ENCODE measurements at regions not wholly inside any gene's neighbourhood (a gene's known extent, or its start where the extent isn't known, plus 50 kb on each side); places are given as distances from the start of the nearest gene placed in this dataset.

DNA sequence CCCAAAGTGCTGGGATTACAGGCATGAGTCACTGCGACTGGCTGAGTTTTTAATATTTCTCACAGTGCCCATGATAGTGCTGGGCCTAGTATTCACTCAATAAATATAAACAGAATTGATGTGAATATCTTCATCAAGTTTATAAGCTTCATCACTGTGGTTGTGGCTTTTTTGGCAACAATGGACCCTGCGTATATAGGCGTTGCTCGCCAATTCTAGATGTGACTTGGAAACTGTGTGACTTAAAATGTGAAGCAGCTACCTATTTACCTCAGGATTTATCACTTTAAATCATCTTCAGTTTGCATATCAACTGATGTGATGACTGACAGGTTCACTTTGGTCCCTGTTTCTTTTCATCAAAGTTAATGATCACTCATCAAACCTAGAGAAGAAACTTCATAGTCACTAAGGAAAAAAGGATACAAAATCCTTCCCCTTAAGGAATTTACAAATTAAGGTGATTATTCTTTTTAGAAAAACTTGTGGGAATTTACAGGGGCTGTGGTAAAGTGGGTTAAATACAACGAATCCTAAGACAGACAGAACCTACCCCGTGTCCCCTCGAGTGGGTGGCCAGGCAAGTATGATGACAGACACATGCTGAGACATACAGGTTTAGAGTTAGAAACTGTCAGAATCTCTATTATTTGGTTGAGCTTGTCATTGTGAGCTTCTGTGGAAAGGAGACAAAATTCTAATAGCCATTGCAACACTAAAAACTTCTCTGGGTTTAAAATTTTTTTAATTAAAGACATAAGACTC, 101.3 kb downstream of the AKAP11 start:
- Histone ChIP-seq H3K36me3 (no peaks in the 10 kb centered on the region), H3K4me1 (no peaks in the 10 kb centered on the region), H3K27me3 (no peaks in the 10 kb centered on the region), H3K9me3 (no peaks in the 10 kb centered on the region), H3K27ac (no peak overlapping the region), H3K4me3 (no peak overlapping the region)
- intact Hi-C loops (cut with DNase I), result no loop called here
- no peak for DNase-seq (ENCODE audit: extremely low spot score in 2 of 2)
- TF ChIP-seq, protein P1, sequence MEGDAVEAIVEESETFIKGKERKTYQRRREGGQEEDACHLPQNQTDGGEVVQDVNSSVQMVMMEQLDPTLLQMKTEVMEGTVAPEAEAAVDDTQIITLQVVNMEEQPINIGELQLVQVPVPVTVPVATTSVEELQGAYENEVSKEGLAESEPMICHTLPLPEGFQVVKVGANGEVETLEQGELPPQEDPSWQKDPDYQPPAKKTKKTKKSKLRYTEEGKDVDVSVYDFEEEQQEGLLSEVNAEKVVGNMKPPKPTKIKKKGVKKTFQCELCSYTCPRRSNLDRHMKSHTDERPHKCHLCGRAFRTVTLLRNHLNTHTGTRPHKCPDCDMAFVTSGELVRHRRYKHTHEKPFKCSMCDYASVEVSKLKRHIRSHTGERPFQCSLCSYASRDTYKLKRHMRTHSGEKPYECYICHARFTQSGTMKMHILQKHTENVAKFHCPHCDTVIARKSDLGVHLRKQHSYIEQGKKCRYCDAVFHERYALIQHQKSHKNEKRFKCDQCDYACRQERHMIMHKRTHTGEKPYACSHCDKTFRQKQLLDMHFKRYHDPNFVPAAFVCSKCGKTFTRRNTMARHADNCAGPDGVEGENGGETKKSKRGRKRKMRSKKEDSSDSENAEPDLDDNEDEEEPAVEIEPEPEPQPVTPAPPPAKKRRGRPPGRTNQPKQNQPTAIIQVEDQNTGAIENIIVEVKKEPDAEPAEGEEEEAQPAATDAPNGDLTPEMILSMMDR (IDR thresholded peaks at IDR 0.05), result no peak
- TF ChIP-seq POLR2AphosphoS5 (IDR thresholded peaks at IDR 0.05; ENCODE audit: insufficient read depth in 1 of 2, low read depth in 1 of 2) (no peak), POLR2A (IDR thresholded peaks at IDR 0.05) (no peak)

DNA sequence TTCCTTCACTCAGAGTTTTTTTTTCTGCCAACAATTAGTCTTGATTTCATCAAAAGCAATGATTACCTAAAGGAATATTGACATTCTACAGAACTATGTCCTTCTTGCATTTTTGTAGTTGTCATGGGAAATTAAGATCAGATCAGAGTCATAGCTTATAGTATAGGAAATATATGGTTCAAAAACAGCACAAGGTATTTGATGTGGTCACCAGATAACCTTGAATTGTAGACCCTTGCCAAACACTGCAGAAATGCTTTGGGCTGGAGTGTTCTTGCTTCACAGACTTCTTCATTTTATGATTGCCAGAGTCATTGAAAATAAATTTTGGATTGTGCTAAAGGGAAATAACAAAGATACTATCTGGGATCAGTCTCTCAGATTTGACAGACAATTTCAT, 103.7 kb downstream of the AKAP11 start:
- no peaks in the 10 kb centered on the region for H3K36me3 ChIP-seq
- H3K4me3 ChIP-seq, result no peak overlapping the region
- intact Hi-C loops (cut with DNase I), result no loop called here
- DNase-seq (ENCODE audit: extremely low spot score in 2 of 2), result no peak
- H3K4me1 ChIP-seq, result no peaks in the 10 kb centered on the region
- H3K27ac ChIP-seq, result no peak overlapping the region
- TF ChIP-seq, protein P1 (IDR thresholded peaks at IDR 0.05), result no peak
- H3K9me3 ChIP-seq, result no peaks in the 10 kb centered on the region
- H3K27me3 ChIP-seq, result no peaks in the 10 kb centered on the region

DNA sequence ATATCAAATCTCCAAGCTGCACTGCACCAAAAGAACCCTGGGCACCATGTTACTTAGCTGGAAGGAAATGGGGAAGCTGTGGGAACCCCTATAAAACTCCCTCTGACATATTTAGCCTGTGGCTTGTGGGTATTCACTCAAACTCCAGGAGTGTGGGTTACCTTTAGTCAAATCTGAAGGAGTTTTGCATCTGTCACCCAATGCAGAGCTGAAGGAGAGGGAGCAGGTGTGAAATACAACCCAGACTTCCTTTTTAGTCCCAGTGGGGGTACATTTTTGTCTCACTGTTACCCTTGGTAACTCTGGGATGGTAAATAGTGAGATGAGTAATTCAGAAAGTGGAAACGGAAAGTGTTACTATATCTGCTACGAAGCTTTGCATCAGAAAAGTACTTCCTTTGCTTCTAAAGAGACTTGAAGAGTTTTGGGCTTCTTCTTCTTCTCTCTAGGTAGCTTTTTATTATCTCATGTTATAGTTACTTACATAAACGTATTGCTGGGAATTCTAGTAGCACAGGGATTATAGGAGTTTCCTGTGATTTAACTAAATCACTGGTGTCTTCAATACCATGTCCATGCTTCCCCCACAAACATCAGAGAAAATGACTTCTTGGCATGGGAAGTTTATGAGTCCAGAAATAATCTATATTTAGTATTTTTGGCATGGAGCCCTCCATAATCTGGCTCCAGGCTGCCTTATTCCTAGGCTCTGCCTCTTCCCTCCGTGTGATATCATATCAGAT, 105.9 kb downstream of the AKAP11 start:
- H3K9me3 ChIP-seq, result no peaks in the 10 kb centered on the region
- H3K27ac ChIP-seq, result no peak overlapping the region
- no peaks in the 10 kb centered on the region for H3K27me3 ChIP-seq
- intact Hi-C loops (cut with DNase I), result no loop called here
- no peaks in the 10 kb centered on the region for H3K4me1 ChIP-seq
- TF ChIP-seq POLR2AphosphoS5 (IDR thresholded peaks at IDR 0.05; ENCODE audit: insufficient read depth in 1 of 2, low read depth in 1 of 2), result no peak
- TF ChIP-seq, protein P1 (IDR thresholded peaks at IDR 0.05), result no peak
- no peak for TF ChIP-seq POLR2A (IDR thresholded peaks at IDR 0.05)
- DNase-seq (ENCODE audit: extremely low spot score in 2 of 2), result no peak
- no peak overlapping the region for H3K4me3 ChIP-seq
- no peaks in the 10 kb centered on the region for H3K36me3 ChIP-seq

DNA sequence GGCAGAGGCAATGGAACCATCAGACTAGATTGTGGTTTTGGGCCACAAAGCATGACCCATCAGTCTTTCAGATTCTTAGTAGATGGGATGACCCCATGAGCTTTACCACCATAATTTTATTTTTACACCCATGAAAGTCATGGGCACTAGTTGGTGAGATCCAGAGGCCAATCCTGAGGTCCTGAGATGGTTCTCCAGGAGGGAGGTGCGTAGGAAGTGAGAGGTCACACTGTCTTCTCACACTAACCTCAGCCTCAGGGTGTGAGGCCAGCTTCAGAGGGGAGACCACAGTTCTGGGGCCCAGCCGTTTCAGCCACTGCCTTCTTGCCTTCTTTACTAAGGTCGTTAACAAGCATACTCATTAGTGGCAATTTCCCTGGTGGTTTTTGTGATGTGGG, 106.4 kb downstream of the AKAP11 start:
- H3K4me1 ChIP-seq, result no peaks in the 10 kb centered on the region
- TF ChIP-seq, protein P1 (IDR thresholded peaks at IDR 0.05), result no peak
- no peak for TF ChIP-seq POLR2AphosphoS5 (IDR thresholded peaks at IDR 0.05; ENCODE audit: insufficient read depth in 1 of 2, low read depth in 1 of 2)
- TF ChIP-seq POLR2A (IDR thresholded peaks at IDR 0.05), result no peak
- no peaks in the 10 kb centered on the region for H3K9me3 ChIP-seq
- no peaks in the 10 kb centered on the region for H3K27me3 ChIP-seq
- DNase-seq (ENCODE audit: extremely low spot score in 2 of 2), result no peak
- H3K4me3 ChIP-seq, result no peak overlapping the region
- no peak overlapping the region for H3K27ac ChIP-seq
- H3K36me3 ChIP-seq, result no peaks in the 10 kb centered on the region
- intact Hi-C loops (cut with DNase I), result no loop called here

DNA sequence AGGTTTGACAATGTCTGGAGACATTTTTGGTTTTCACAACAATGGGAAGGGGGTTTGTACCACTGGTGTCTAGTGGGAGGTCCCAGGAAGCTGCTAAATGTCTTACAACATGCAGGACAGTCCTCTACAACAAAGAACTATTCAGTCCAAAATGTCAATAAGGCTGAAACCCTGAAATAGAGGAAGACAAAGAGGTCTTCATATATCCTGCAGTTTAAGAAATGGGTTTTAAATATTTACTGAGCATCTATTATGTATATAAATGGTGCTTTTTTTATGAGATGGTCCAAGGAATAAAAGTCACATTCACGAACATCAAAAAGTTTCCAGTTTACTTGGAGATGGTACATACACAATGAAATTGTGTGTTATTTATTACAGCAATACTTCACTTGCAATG, 107.3 kb downstream of the AKAP11 start:
- TF ChIP-seq POLR2A (IDR thresholded peaks at IDR 0.05) (no peak), POLR2AphosphoS5 (IDR thresholded peaks at IDR 0.05; ENCODE audit: insufficient read depth in 1 of 2, low read depth in 1 of 2) (no peak)
- TF ChIP-seq, protein P1 (IDR thresholded peaks at IDR 0.05), result no peak
- Histone ChIP-seq H3K4me3 (no peak overlapping the region), H3K9me3 (no peaks in the 10 kb centered on the region), H3K4me1 (no peaks in the 10 kb centered on the region), H3K27ac (no peak overlapping the region), H3K36me3 (no peaks in the 10 kb centered on the region), H3K27me3 (no peaks in the 10 kb centered on the region)
- intact Hi-C loops (cut with DNase I), result no loop called here
- no peak for DNase-seq (ENCODE audit: extremely low spot score in 2 of 2)
